Adrenal gland (tissue), 9 donors: ENCODE measurements at regions not wholly inside any gene's neighbourhood (a gene's known extent, or its start where the extent isn't known, plus 50 kb on each side); places are given as distances from the start of the nearest gene placed in this dataset.

Experiments
- DNase-seq, 7 donors: peaks; one replicate each; pipeline ENCODE4 v3.0.0-alpha.2; 2019 to 2020
- H3K27ac ChIP-seq, 5 donors: fragments of 200-600 bp; sonication (generic) in 4 of 5; 1 replicate in 3 of 5; 2 replicates in 2 of 5; pipeline versions ENCODE4 v1.5.1 to v1.8.0; 2016 to 2020; ENCODE audit warnings: mild to moderate bottlenecking in 1 of 5
- H3K27me3 ChIP-seq: fragments of 200-600 bp; 2 replicates; pipeline ENCODE4 v1.8.0; 2021
- H3K36me3 ChIP-seq, 2 donors: fragments of 200-600 bp; replicated peaks in 1 of 2; 1 replicate in 1 of 2; 2 replicates in 1 of 2; pipeline versions ENCODE4 v1.5.1 to v1.8.0; 2018 to 2022
- H3K4me1 ChIP-seq, 2 donors: fragments of 200-600 bp; replicated peaks in 1 of 2; 1 replicate in 1 of 2; 2 replicates in 1 of 2; pipeline versions ENCODE4 v1.5.1 to v1.8.0; 2018 to 2021
- H3K4me3 ChIP-seq, 4 donors: fragments of 200-600 bp; sonication (generic) in 3 of 4; one replicate each; pipeline ENCODE4 v1.5.1; 2016 to 2018
- H3K9me3 ChIP-seq, 3 donors: fragments of 200-600 bp; sonication (generic) in 1 of 3; replicated peaks in 1 of 3; 1 replicate in 2 of 3; 2 replicates in 1 of 3; pipeline versions ENCODE4 v1.5.1 to v1.8.0; 2016 to 2021
- POLR2A ChIP-seq, 2 donors: fragments of 450-650 bp; IDR thresholded peaks; one replicate each; pipeline ENCODE4 v1.6.1; 2017; ENCODE audit warnings: antibody characterized with exemption in 2 of 2, mild to moderate bottlenecking in 2 of 2, moderate library complexity in 1 of 2
- WGBS, 4 donors: extraction: QIAGEN DNeasy Blood & Tissue Kit in 2 of 4; methylation state at CpG; one replicate each; pipeline versions ENCODE4 v1.1.5 to v1.1.7; 2013 to 2017; 5-methylcytosine and 5-hydroxymethylcytosine counted together
- intact Hi-C, 2 donors: fragments of 100-400 bp; cut with DNase I; formaldehyde crosslinking; loops; one replicate each; pipeline versions ENCODE4 v1.14.1 to v1.15.0; 2022 to 2023
- TF ChIP-seq, protein P1 (sequence below), 6 experiments: fragments of 450-650 bp in 4 of 6; fragments of 200-600 bp in 2 of 6; sonication (generic) in 1 of 6; IDR thresholded peaks; 1 replicate in 5 of 6; 2 replicates in 1 of 6; pipeline versions ENCODE4 v1.5.1 to v1.8.0; 2016 to 2021; ENCODE audit warnings: antibody characterized with exemption in 6 of 6, mild to moderate bottlenecking in 2 of 6, moderate library complexity in 1 of 6
- donor health status: healthy with polysubstance abuse.
- donor health status: Bipolar disorder and iron deficiency.
- donor health status: DM: yes; HTN: yes; CAD: no.
- donor health status: DM: no; HTN: no; CAD: no.
- donor health status: DM: no; HTN: no; CAD: no.

GRCh38 chr16:56072096-56072495 is 119.2 kb upstream of the GNAO1 start:
- intact Hi-C loops, result no loop called here
- no peaks in the 10 kb centered on the region for H3K9me3 ChIP-seq
- WGBS, 4 donors, result 40 to 79% (median 72%) methylated on average over 1 to 4 of the region's 4 CpGs
- H3K36me3 ChIP-seq, result no peaks in the 10 kb centered on the region
- no peaks in the 10 kb centered on the region for H3K27me3 ChIP-seq
- no peaks in the 10 kb centered on the region for H3K4me1 ChIP-seq
- no peak for DNase-seq
- no peak for TF ChIP-seq POLR2A (IDR thresholded peaks at IDR 0.05)
- TF ChIP-seq, protein P1, sequence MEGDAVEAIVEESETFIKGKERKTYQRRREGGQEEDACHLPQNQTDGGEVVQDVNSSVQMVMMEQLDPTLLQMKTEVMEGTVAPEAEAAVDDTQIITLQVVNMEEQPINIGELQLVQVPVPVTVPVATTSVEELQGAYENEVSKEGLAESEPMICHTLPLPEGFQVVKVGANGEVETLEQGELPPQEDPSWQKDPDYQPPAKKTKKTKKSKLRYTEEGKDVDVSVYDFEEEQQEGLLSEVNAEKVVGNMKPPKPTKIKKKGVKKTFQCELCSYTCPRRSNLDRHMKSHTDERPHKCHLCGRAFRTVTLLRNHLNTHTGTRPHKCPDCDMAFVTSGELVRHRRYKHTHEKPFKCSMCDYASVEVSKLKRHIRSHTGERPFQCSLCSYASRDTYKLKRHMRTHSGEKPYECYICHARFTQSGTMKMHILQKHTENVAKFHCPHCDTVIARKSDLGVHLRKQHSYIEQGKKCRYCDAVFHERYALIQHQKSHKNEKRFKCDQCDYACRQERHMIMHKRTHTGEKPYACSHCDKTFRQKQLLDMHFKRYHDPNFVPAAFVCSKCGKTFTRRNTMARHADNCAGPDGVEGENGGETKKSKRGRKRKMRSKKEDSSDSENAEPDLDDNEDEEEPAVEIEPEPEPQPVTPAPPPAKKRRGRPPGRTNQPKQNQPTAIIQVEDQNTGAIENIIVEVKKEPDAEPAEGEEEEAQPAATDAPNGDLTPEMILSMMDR (IDR thresholded peaks at IDR 0.05), result no peak
- H3K4me3 ChIP-seq, result no peak overlapping the region
- no peak overlapping the region for H3K27ac ChIP-seq

DNA sequence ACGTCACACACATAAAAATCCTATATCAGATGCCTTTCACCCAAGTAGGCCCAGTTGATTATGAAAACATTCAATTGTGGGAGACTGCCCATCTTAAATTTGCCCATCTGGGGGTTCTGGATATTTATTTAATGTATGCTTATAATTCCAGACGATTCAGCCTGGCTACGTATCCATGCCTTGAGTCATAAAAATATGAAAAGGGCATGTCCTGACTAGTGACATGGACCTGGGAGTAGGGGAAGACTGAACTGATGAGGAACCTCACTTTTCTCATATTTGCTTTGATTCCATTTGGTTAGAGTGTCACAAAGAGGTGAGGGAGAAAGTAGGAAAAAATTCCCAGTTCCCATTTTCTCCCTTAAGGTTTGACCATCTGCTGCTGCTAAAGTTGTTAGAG is 122.5 kb upstream of the GNAO1 start:
- H3K4me3 ChIP-seq, result no peak overlapping the region
- TF ChIP-seq, protein P1 (IDR thresholded peaks at IDR 0.05), result no peak
- no peak for TF ChIP-seq POLR2A (IDR thresholded peaks at IDR 0.05)
- H3K27ac ChIP-seq, result no peak overlapping the region
- no peaks in the 10 kb centered on the region for H3K9me3 ChIP-seq
- intact Hi-C loops, result no loop called here
- no peaks in the 10 kb centered on the region for H3K27me3 ChIP-seq
- WGBS, 4 donors, result 66 to 79% (median 70%) methylated on average over 3 of the region's 3 CpGs
- H3K4me1 ChIP-seq, result no peaks in the 10 kb centered on the region
- DNase-seq, result no peak
- no peaks in the 10 kb centered on the region for H3K36me3 ChIP-seq

DNA sequence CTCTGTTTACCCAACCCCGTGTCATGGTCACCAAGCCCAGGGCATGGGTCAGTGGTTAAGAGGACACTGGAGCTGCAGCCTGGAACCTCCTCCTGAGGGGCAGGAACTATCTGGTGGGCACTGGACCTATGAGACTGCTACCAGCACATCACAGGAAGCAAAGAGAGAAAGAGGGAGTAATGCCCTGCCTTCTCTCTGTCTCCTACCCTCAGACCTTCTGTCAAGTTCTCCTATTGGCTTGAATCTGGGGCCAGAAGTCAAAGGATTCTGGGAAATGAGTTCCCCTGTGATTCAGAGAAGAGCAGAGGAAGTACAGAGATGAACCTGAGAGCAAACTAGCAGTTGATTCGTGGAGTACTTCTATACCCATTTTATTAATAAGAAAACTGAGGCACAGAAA is 123.0 kb upstream of the GNAO1 start:
- DNase-seq, result no peak
- no peaks in the 10 kb centered on the region for H3K27me3 ChIP-seq
- no peaks in the 10 kb centered on the region for H3K4me1 ChIP-seq
- no peak overlapping the region for H3K27ac ChIP-seq
- intact Hi-C loops, result no loop called here
- H3K4me3 ChIP-seq, result no peak overlapping the region
- no peaks in the 10 kb centered on the region for H3K9me3 ChIP-seq
- WGBS, 4 donors, result 61 to 77% (median 70%) methylated on average over 2 of the region's 2 CpGs
- H3K36me3 ChIP-seq, result no peaks in the 10 kb centered on the region
- TF ChIP-seq POLR2A (IDR thresholded peaks at IDR 0.05), result no peak
- TF ChIP-seq, protein P1 (IDR thresholded peaks at IDR 0.05), result no peak

- Histone ChIP-seq H3K36me3 (no peaks in the 10 kb centered on the region), H3K4me3 (no peak overlapping the region), H3K27ac (no peak overlapping the region), H3K27me3 (no peaks in the 10 kb centered on the region), H3K4me1 (no peaks in the 10 kb centered on the region), H3K9me3 (no peaks in the 10 kb centered on the region)
- TF ChIP-seq POLR2A (IDR thresholded peaks at IDR 0.05), result no peak
- TF ChIP-seq, protein P1 (IDR thresholded peaks at IDR 0.05), result no peak
- no peak for DNase-seq
- intact Hi-C loops, result no loop called here
Measured at GRCh38 chr16:56067406-56067805, 123.9 kb upstream of the GNAO1 start.
